ENCODE measurements at regions not wholly inside any gene's neighbourhood (a gene's known extent, or its start where the extent isn't known, plus 50 kb on each side); places are given as distances from the start of the nearest gene placed in this dataset.
"Not testable (repeated sequence)": the region's sequence is repeated elsewhere in the genome, so short reads cannot be mapped to it uniquely, and the experiment has no call there.

DNA sequence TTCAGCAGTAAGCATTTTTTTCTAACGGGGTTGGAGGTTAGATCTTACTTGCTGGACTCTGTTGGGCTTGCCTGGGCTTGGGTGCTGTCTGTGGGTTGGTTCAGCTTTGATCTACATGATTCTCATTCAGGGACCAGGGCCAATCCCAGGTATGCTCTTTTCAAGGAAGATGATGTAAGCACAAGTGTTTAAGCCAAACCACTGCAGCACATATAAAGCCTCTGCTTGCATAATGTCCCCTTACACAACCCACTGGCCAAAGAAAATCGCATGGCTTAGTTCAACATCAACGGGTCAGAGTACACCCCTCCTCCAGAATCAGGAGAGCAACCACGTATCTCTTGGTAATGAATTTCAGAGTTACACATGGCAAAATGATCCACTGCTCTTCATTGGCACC is 83.9 kb downstream of the DNAJB9 start:
- Histone ChIP-seq H3K36me3 (ENCODE audit: control insufficient read depth in 1 of 2, insufficient read depth in 2 of 2, low read length in 2 of 2) (no peaks in the 10 kb centered on the region), H3K27ac (ENCODE audit: low read length) (no peak overlapping the region), H3K27me3 (ENCODE audit: low read depth, low read length) (no peaks in the 10 kb centered on the region), H3K9me3 (ENCODE audit: control insufficient read depth in 1 of 2, low read length in 2 of 2) (no peaks in the 10 kb centered on the region), H3K4me3 (ENCODE audit: low read depth in 1 of 2, low read length in 2 of 2) (no peak overlapping the region), H3K4me1 (ENCODE audit: control insufficient read depth in 1 of 2, insufficient read depth in 2 of 2, low read length in 2 of 2) (peaks cover 0 to 15% of the 10 kb centered on the region in 2 donors)

DNA sequence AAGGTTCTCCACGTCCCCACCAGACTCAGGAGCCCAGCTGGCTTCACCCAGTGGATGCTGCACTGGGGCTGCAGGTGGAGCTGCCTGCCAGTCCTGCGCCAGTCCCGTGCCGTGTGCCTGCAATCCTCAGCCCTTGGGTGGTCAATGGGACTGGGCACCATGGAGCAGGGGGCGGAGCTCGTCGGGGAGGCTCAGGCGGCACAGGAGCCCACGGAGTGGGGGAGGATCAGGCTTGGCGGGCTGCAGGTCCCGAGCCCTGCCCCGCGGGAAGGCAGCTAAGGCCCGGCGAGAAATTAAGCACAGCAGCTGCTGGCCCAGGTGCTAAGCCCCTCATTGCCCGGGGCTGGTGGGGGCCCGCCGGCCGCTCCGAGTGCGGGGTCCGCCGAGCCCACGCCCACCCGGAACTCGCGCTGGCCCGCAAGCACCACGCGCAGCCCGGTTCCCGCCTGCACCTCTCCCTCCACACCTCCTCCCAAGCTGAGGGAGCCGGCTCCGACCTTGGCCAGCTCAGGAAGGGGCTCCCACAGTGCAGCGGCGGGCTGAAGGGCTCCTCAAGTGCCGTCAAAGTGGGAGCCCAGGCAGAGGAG is 87.6 kb downstream of the DNAJB9 start:
- not testable (repeated sequence) for H3K36me3 ChIP-seq (ENCODE audit: control insufficient read depth in 1 of 2, insufficient read depth in 2 of 2, low read length in 2 of 2); H3K4me3 ChIP-seq (ENCODE audit: low read depth in 1 of 2, low read length in 2 of 2); H3K27me3 ChIP-seq (ENCODE audit: low read depth, low read length); H3K4me1 ChIP-seq (ENCODE audit: control insufficient read depth in 1 of 2, insufficient read depth in 2 of 2, low read length in 2 of 2); H3K27ac ChIP-seq (ENCODE audit: low read length); H3K9me3 ChIP-seq (ENCODE audit: control insufficient read depth in 1 of 2, low read length in 2 of 2)

DNA sequence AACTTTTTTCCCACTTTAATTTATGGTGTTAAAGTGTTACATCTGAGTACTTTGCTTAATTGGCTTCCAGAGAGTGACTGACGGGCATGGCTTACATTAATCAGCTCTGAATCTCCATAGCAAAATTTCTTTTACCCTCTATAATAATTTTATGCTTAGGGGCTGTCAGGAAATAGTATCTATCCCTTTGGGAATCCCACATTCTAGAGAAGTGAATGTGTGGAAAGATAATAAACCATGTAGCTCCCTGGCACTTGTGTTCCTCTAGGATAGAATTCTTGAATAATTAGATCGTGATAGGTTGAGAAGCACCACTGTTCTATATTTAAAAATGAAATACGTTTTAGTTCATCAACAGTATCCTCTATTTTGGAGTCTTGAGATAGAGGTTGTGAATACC is 89.6 kb downstream of the DNAJB9 start:
- no peaks in the 10 kb centered on the region for H3K27me3 ChIP-seq (ENCODE audit: low read depth, low read length)
- H3K4me3 ChIP-seq (ENCODE audit: low read depth in 1 of 2, low read length in 2 of 2), result no peak overlapping the region
- H3K36me3 ChIP-seq (ENCODE audit: control insufficient read depth in 1 of 2, insufficient read depth in 2 of 2, low read length in 2 of 2), result no peaks in the 10 kb centered on the region
- no peaks in the 10 kb centered on the region for H3K9me3 ChIP-seq (ENCODE audit: control insufficient read depth in 1 of 2, low read length in 2 of 2)
- no peak overlapping the region for H3K27ac ChIP-seq (ENCODE audit: low read length)
- H3K4me1 ChIP-seq (ENCODE audit: control insufficient read depth in 1 of 2, insufficient read depth in 2 of 2, low read length in 2 of 2), result no peaks in the 10 kb centered on the region

- no peaks in the 10 kb centered on the region for H3K36me3 ChIP-seq (ENCODE audit: control insufficient read depth in 1 of 2, insufficient read depth in 2 of 2, low read length in 2 of 2)
- no peaks in the 10 kb centered on the region for H3K27me3 ChIP-seq (ENCODE audit: low read depth, low read length)
- H3K27ac ChIP-seq (ENCODE audit: low read length), result no peak overlapping the region
- H3K4me3 ChIP-seq (ENCODE audit: low read depth in 1 of 2, low read length in 2 of 2), result no peak overlapping the region
- no peaks in the 10 kb centered on the region for H3K9me3 ChIP-seq (ENCODE audit: control insufficient read depth in 1 of 2, low read length in 2 of 2)
- no peaks in the 10 kb centered on the region for H3K4me1 ChIP-seq (ENCODE audit: control insufficient read depth in 1 of 2, insufficient read depth in 2 of 2, low read length in 2 of 2)
Measured at GRCh38 chr7:108659867-108660266, 90.2 kb downstream of the DNAJB9 start.

DNA sequence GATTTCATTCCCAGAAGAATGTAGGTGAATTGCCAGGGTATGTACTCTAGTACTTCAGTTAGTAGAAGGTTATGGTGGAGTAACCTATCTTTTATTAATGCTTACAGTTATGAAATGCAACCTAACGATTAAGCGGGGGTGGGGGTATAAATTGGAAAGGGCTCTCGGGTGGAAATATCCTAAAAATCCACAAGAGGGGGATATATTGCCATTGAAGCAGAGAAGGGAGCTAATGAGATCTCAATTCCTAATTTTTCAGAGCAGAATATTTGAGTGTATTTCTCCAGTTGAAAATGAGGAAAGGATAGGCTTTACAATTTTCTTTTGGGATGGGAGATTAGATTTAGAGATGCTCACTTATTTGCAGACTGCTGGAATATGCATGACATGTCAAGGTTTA is 90.8 kb downstream of the DNAJB9 start:
- Histone ChIP-seq H3K9me3 (ENCODE audit: control insufficient read depth in 1 of 2, low read length in 2 of 2) (no peaks in the 10 kb centered on the region), H3K36me3 (ENCODE audit: control insufficient read depth in 1 of 2, insufficient read depth in 2 of 2, low read length in 2 of 2) (no peaks in the 10 kb centered on the region), H3K4me3 (ENCODE audit: low read depth in 1 of 2, low read length in 2 of 2) (no peak overlapping the region), H3K4me1 (ENCODE audit: control insufficient read depth in 1 of 2, insufficient read depth in 2 of 2, low read length in 2 of 2) (no peaks in the 10 kb centered on the region), H3K27me3 (ENCODE audit: low read depth, low read length) (no peaks in the 10 kb centered on the region), H3K27ac (ENCODE audit: low read length) (no peak overlapping the region)

GRCh38 chr7:108662783-108663362 is 93.2 kb downstream of the DNAJB9 start:
- Histone ChIP-seq H3K27ac (ENCODE audit: low read length) (no peak overlapping the region), H3K4me3 (ENCODE audit: low read depth in 1 of 2, low read length in 2 of 2) (no peak overlapping the region), H3K36me3 (ENCODE audit: control insufficient read depth in 1 of 2, insufficient read depth in 2 of 2, low read length in 2 of 2) (no peaks in the 10 kb centered on the region), H3K4me1 (ENCODE audit: control insufficient read depth in 1 of 2, insufficient read depth in 2 of 2, low read length in 2 of 2) (no peaks in the 10 kb centered on the region), H3K27me3 (ENCODE audit: low read depth, low read length) (no peaks in the 10 kb centered on the region), H3K9me3 (ENCODE audit: control insufficient read depth in 1 of 2, low read length in 2 of 2) (no peaks in the 10 kb centered on the region)

DNA sequence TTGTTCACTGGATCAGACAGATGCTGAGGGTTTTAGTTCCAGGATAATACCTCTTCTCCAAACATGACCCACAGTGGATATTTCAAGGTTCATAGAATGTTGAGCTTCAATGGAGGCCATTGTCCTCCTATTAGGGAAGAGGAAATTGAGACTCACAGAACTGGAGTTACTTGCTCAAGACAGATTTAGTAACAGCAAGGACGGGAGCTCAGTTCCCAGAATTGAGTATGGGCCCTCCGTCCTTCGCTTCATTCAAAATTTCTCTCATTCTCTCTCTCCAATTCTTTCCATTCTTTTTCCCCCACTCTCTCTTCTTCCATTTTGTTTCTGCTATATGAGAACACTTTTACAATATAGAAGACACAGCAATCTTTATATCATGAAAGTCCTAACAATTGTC is 94.0 kb downstream of the DNAJB9 start:
- no peaks in the 10 kb centered on the region for H3K36me3 ChIP-seq (ENCODE audit: control insufficient read depth in 1 of 2, insufficient read depth in 2 of 2, low read length in 2 of 2)
- H3K4me3 ChIP-seq (ENCODE audit: low read depth in 1 of 2, low read length in 2 of 2), result no peak overlapping the region
- no peak overlapping the region for H3K27ac ChIP-seq (ENCODE audit: low read length)
- no peaks in the 10 kb centered on the region for H3K4me1 ChIP-seq (ENCODE audit: control insufficient read depth in 1 of 2, insufficient read depth in 2 of 2, low read length in 2 of 2)
- no peaks in the 10 kb centered on the region for H3K27me3 ChIP-seq (ENCODE audit: low read depth, low read length)
- H3K9me3 ChIP-seq (ENCODE audit: control insufficient read depth in 1 of 2, low read length in 2 of 2), result no peaks in the 10 kb centered on the region

DNA sequence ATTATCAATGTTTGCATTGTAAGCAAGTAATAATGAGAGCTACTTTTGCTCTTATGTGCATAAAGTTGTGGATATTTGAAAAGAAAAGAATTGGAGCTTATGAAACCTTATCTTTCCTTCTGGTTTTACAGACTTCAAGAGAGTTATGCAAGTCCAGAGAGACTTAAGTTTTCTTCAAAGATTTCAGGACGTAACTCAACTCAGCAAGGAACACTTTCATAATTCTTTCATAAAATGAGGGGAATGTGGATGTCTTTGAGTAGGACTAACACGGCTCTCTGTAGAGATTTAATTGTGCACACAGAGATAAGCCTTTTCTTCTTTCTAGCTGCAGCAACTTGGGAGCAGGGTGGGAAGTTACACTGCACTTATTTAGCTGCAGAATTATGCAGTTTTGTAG is 97.5 kb downstream of the DNAJB9 start:
- peaks cover 0 to 4% of the 10 kb centered on the region in 2 donors for H3K9me3 ChIP-seq (ENCODE audit: control insufficient read depth in 1 of 2, low read length in 2 of 2)
- no peak overlapping the region for H3K27ac ChIP-seq (ENCODE audit: low read length)
- H3K4me1 ChIP-seq (ENCODE audit: control insufficient read depth in 1 of 2, insufficient read depth in 2 of 2, low read length in 2 of 2), result no peaks in the 10 kb centered on the region

DNA sequence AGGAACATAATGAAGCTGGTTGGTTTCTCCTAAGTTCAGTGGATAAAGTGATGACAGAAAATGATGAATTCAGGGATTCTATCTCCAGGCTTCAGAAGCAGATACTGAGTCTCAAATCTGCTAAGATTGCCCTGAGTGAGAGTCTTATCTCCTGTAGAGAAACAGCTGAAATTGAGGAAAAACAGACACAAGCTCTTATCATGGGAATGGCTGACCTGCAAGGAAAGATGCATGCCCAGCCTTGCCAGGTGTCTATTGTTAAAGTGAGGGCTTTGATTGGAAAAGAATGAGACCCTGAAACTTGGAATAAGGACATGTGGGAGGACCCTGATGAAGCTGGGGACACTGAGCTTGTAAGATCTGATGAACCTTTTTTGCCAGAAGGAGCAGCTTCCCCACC is 100.3 kb downstream of the DNAJB9 start:
- H3K27me3 ChIP-seq (ENCODE audit: low read depth, low read length), result no peaks in the 10 kb centered on the region
- H3K4me3 ChIP-seq (ENCODE audit: low read depth in 1 of 2, low read length in 2 of 2), result no peak overlapping the region
- no peaks in the 10 kb centered on the region for H3K4me1 ChIP-seq (ENCODE audit: control insufficient read depth in 1 of 2, insufficient read depth in 2 of 2, low read length in 2 of 2)
- no peak overlapping the region for H3K27ac ChIP-seq (ENCODE audit: low read length)
- H3K9me3 ChIP-seq (ENCODE audit: control insufficient read depth in 1 of 2, low read length in 2 of 2), result peaks cover 0 to 4% of the 10 kb centered on the region in 2 donors
- H3K36me3 ChIP-seq (ENCODE audit: control insufficient read depth in 1 of 2, insufficient read depth in 2 of 2, low read length in 2 of 2), result no peaks in the 10 kb centered on the region

More for the DNA sequence above, 97.5 kb downstream of the DNAJB9 start:
- H3K27me3 ChIP-seq (ENCODE audit: low read depth, low read length), result no peaks in the 10 kb centered on the region
- H3K4me3 ChIP-seq (ENCODE audit: low read depth in 1 of 2, low read length in 2 of 2), result no peak overlapping the region
- no peaks in the 10 kb centered on the region for H3K36me3 ChIP-seq (ENCODE audit: control insufficient read depth in 1 of 2, insufficient read depth in 2 of 2, low read length in 2 of 2)

- H3K36me3 ChIP-seq (ENCODE audit: control insufficient read depth in 1 of 2, insufficient read depth in 2 of 2, low read length in 2 of 2); H3K27me3 ChIP-seq (ENCODE audit: low read depth, low read length); H3K4me1 ChIP-seq (ENCODE audit: control insufficient read depth in 1 of 2, insufficient read depth in 2 of 2, low read length in 2 of 2); H3K9me3 ChIP-seq (ENCODE audit: control insufficient read depth in 1 of 2, low read length in 2 of 2); H3K27ac ChIP-seq (ENCODE audit: low read length); H3K4me3 ChIP-seq (ENCODE audit: low read depth in 1 of 2, low read length in 2 of 2): not testable (repeated sequence)
Measured at GRCh38 chr7:108673699-108674098, 104.0 kb downstream of the DNAJB9 start.

DNA sequence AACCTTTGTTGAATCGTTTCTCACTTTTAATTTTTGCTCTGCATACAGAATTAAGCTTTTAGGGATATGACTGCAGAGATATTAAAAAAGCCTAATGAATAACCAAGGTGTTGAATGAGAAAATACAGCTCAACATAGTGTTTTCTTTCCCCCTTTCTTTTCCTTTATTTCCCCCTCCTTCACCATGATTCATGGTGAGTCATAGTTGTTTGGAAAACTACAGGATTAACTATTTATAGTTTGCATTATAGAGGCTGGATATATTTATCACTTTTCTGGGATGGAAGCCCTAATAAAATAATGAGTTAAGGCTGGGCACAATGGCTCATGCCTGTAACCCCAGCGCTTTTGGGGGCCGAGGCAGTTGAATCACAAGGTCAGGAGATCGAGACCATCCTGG is 115.0 kb downstream of the DNAJB9 start:
- Histone ChIP-seq H3K36me3 (ENCODE audit: control insufficient read depth in 1 of 2, insufficient read depth in 2 of 2, low read length in 2 of 2) (no peaks in the 10 kb centered on the region), H3K27ac (ENCODE audit: low read length) (no peak overlapping the region), H3K27me3 (ENCODE audit: low read depth, low read length) (no peaks in the 10 kb centered on the region), H3K9me3 (ENCODE audit: control insufficient read depth in 1 of 2, low read length in 2 of 2) (no peaks in the 10 kb centered on the region), H3K4me1 (ENCODE audit: control insufficient read depth in 1 of 2, insufficient read depth in 2 of 2, low read length in 2 of 2) (no peaks in the 10 kb centered on the region), H3K4me3 (ENCODE audit: low read depth in 1 of 2, low read length in 2 of 2) (no peak overlapping the region)

- no peaks in the 10 kb centered on the region for H3K9me3 ChIP-seq (ENCODE audit: control insufficient read depth in 1 of 2, low read length in 2 of 2)
Measured at GRCh38 chr7:108686494-108686893, 116.8 kb downstream of the DNAJB9 start.

More at GRCh38 chr7:108686494-108686893, 116.8 kb downstream of the DNAJB9 start:
- H3K27me3 ChIP-seq (ENCODE audit: low read depth, low read length), result no peaks in the 10 kb centered on the region
- no peaks in the 10 kb centered on the region for H3K36me3 ChIP-seq (ENCODE audit: control insufficient read depth in 1 of 2, insufficient read depth in 2 of 2, low read length in 2 of 2)
- no peak overlapping the region for H3K27ac ChIP-seq (ENCODE audit: low read length)
- no peak overlapping the region for H3K4me3 ChIP-seq (ENCODE audit: low read depth in 1 of 2, low read length in 2 of 2)
- H3K4me1 ChIP-seq (ENCODE audit: control insufficient read depth in 1 of 2, insufficient read depth in 2 of 2, low read length in 2 of 2), result no peaks in the 10 kb centered on the region

Measured in muscle layer of duodenum (tissue), 2 donors.